ENCODE measurements at regions not wholly inside any gene's neighbourhood (a gene's known extent, or its start where the extent isn't known, plus 50 kb on each side); places are given as distances from the start of the nearest gene placed in this dataset.

DNA sequence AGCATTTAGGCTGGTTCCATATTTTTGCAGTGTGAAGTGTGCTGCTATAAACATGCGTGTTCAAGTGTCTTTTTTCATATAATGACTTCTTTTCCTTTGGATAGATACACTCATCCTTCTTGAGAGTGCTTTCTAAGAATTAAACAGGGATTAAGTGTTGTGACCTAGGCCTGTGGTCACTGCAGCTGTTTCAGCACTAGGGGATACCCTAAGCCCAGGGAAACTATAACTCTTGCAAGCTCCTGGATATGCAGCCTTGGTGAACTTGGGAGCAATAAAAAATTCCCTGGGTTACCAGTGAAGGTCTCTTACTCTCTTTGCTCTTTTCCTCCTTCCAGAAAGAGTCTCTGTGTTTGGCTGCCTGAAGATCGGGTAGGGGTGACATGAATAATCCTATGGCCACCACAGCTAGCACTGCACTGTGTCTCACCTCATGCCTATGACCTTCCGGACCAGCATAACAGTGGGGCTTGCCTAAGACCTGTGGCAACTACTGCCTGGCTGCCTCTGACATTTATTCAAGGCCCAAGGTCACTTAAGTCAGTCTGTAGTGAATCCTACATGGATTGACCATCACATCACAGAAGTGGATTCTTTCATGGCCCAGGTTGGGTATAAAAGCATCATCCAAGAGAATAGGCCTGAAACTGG is 799.7 kb downstream of the DACH1 start:
- TF ChIP-seq, protein P1, sequence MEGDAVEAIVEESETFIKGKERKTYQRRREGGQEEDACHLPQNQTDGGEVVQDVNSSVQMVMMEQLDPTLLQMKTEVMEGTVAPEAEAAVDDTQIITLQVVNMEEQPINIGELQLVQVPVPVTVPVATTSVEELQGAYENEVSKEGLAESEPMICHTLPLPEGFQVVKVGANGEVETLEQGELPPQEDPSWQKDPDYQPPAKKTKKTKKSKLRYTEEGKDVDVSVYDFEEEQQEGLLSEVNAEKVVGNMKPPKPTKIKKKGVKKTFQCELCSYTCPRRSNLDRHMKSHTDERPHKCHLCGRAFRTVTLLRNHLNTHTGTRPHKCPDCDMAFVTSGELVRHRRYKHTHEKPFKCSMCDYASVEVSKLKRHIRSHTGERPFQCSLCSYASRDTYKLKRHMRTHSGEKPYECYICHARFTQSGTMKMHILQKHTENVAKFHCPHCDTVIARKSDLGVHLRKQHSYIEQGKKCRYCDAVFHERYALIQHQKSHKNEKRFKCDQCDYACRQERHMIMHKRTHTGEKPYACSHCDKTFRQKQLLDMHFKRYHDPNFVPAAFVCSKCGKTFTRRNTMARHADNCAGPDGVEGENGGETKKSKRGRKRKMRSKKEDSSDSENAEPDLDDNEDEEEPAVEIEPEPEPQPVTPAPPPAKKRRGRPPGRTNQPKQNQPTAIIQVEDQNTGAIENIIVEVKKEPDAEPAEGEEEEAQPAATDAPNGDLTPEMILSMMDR (IDR thresholded peaks at IDR 0.05) = peak in 3 of 6 experiments; percentile 22 to 30 (median 29)
- no peak for TF ChIP-seq POLR2A (IDR thresholded peaks at IDR 0.05)
